ENCODE measurements at regions not wholly inside any gene's neighbourhood (a gene's known extent, or its start where the extent isn't known, plus 50 kb on each side); places are given as distances from the start of the nearest gene placed in this dataset.
"Not testable (repeated sequence)": the region's sequence is repeated elsewhere in the genome, so short reads cannot be mapped to it uniquely, and the experiment has no call there.

- not testable (repeated sequence) for DNase-seq
Measured at GRCh38 chr12:105664765-105665164, 334.3 kb downstream of the C12orf75 start.

- DNase-seq = no peak
Measured at GRCh38 chr12:105665366-105665765, 334.9 kb downstream of the C12orf75 start.

GRCh38 chr12:105667973-105668743, 337.7 kb downstream of the C12orf75 start:
- DNase-seq = no peak

- no peak for DNase-seq
Measured at GRCh38 chr12:105670672-105671071, 340.2 kb downstream of the C12orf75 start.

GRCh38 chr12:105671720-105672119, 341.2 kb downstream of the C12orf75 start:
- DNase-seq = no peak

- DNase-seq = no peak
Measured at GRCh38 chr12:105672121-105672975, 341.9 kb downstream of the C12orf75 start.

- DNase-seq = no peak
Measured at GRCh38 chr12:105674871-105675699, 344.6 kb downstream of the C12orf75 start.

- DNase-seq = no peak
Measured at GRCh38 chr12:105676694-105677093, 346.2 kb downstream of the C12orf75 start.

- DNase-seq = no peak
Measured at GRCh38 chr12:105677672-105678071, 347.2 kb downstream of the C12orf75 start.

- DNase-seq = no peak
Measured at GRCh38 chr12:105679982-105680381, 349.5 kb downstream of the C12orf75 start.

- no peak for DNase-seq
Measured at GRCh38 chr12:105681341-105681740, 350.9 kb downstream of the C12orf75 start.

GRCh38 chr12:105682821-105683220, 352.3 kb downstream of the C12orf75 start:
- DNase-seq = not testable (repeated sequence)

GRCh38 chr12:105683836-105684235, 353.3 kb downstream of the C12orf75 start:
- not testable (repeated sequence) for DNase-seq

GRCh38 chr12:105698075-105698474, 367.6 kb downstream of the C12orf75 start:
- no peak for DNase-seq

- no peak for DNase-seq
Measured at GRCh38 chr12:105699209-105699608, 368.7 kb downstream of the C12orf75 start.

- no peak for DNase-seq
Measured at GRCh38 chr12:105704787-105705186, 374.3 kb downstream of the C12orf75 start.

GRCh38 chr12:105705235-105705634, 374.7 kb downstream of the C12orf75 start:
- no peak for DNase-seq

GRCh38 chr12:105705765-105706164, 375.3 kb downstream of the C12orf75 start:
- DNase-seq = peak; percentile 3

- no peak for DNase-seq
Measured at GRCh38 chr12:105706321-105706972, 376.0 kb downstream of the C12orf75 start.

- DNase-seq = no peak
Measured at GRCh38 chr12:105706973-105707334, 376.5 kb downstream of the C12orf75 start.

- no peak for DNase-seq
Measured at GRCh38 chr12:105713606-105714305, 383.3 kb downstream of the C12orf75 start.

GRCh38 chr12:105716621-105717020, 386.1 kb downstream of the C12orf75 start:
- no peak for DNase-seq
